Large intestine (tissue), 3 donors: ENCODE measurements at regions not wholly inside any gene's neighbourhood (a gene's known extent, or its start where the extent isn't known, plus 50 kb on each side); places are given as distances from the start of the nearest gene placed in this dataset.

Experiments
- DNase-seq, 2 donors: peaks; one replicate each; pipeline versions ENCODE4 v3.0.0 to v3.0.0-alpha.2; 2013
- H3K27ac ChIP-seq: one replicate; pipeline ENCODE4 v1.5.1; 2013; ENCODE audit warnings: low read length
- H3K27me3 ChIP-seq: 2 replicates; pipeline ENCODE4 v1.6.1; 2013; ENCODE audit warnings: low read length; ENCODE audit not compliant: control insufficient read depth, insufficient read depth
- H3K36me3 ChIP-seq: 2 replicates; pipeline ENCODE4 v1.6.1; 2013; ENCODE audit warnings: low read length; ENCODE audit not compliant: control insufficient read depth, insufficient read depth
- H3K4me1 ChIP-seq: one replicate; pipeline ENCODE4 v1.6.1; 2013; ENCODE audit warnings: low read length; ENCODE audit not compliant: control insufficient read depth, insufficient read depth
- H3K4me3 ChIP-seq: one replicate; pipeline ENCODE4 v1.5.1; 2013; ENCODE audit warnings: low read length
- H3K9me3 ChIP-seq: one replicate; pipeline ENCODE4 v1.6.1; 2013; ENCODE audit warnings: mild to moderate bottlenecking, low read depth, low read length, moderate library complexity; ENCODE audit not compliant: control insufficient read depth
- WGBS: methylation state at CpG from one replicate; pipeline ENCODE4 v1.1.5; 2013; ENCODE audit warnings: low lambda C conversion rate; ENCODE audit not compliant: insufficient coverage; 5-methylcytosine and 5-hydroxymethylcytosine counted together

DNA sequence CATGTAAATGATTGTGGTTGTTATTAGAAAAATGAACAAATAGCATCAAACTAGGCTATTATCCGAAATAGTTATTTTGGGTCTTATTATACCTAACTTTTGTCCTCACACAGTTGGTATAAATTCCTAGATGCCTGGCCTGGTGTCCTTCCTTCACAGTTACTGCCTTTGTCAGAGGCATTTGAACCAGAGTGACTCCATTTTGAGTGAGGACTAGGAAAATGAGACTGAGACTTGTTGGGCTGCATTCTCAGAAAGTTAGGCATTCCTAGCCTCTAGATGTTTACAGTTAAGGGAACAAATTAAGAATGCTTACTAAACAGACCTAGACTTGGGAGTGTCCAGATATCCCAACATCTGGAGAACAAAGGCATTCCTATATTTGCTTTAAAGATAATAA, 283.5 kb upstream of the C9orf72 start:
- Histone ChIP-seq H3K9me3 (no peaks in the 10 kb centered on the region), H3K4me1 (no peaks in the 10 kb centered on the region), H3K27ac (no peak overlapping the region), H3K4me3 (no peak overlapping the region), H3K36me3 (no peaks in the 10 kb centered on the region), H3K27me3 (no peaks in the 10 kb centered on the region)
- WGBS: no CpG with 5 or more reads among the region's 1 CpG
- DNase-seq: no peak

DNA sequence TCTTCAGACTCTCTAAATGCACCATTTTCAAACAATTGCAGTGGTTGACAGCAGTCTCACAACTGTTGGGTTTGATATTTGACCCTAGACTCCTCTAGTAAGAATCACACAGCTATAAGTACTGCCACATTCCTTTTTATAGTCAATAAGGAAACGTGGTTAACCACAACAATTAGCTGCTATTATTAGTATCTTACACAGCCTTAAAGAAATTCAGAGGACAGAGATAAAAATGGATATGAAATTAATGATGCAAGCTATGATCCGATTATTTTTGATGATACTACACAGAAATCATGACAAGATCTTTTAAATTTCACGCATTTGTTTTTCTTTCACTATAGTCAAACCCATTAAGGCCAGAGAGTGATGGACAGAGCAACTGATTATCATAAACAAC, 288.6 kb upstream of the C9orf72 start:
- Histone ChIP-seq H3K4me1 (no peaks in the 10 kb centered on the region), H3K9me3 (no peaks in the 10 kb centered on the region), H3K4me3 (no peak overlapping the region), H3K36me3 (no peaks in the 10 kb centered on the region), H3K27ac (no peak overlapping the region), H3K27me3 (no peaks in the 10 kb centered on the region)
- DNase-seq: no peak
- 61% methylated on average over 3 of the region's 3 CpGs for WGBS

DNA sequence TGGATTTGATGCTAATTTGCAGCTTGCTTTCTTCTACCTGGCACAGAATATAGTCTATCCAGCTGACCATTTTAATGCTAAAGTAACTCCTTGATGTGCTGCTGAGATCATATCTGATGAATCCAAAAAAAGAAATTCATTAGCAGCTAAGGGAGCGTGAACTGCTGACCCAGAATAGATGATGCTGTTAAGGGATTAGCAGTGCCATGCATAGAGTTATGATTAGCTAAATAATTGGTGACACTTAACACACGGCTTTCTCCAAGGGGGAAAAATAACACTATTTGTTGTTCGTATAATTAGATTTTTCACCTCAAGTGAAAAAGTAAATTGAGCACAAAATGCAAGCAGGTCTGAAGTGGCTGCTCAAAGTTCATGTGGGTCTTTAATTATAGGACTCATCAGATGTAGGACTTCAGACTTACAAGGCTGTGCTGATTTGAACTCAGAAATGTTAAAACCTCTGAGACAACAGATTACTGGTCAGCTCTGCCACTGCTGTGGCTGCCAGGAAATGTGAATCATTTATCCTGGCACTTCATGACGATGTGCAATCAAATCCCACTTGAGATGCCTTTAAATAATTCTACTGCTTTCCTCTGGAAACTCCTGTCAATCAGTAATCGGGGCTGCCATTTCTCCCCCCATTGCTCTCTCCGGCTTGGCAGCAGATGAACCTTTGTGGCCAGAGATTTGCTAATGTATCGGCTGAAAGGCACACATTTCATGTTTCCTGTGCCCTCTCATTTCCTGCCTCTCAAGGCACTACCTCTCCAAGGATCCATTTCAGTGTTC, 291.6 kb upstream of the C9orf72 start:
- Histone ChIP-seq H3K4me3 (no peak overlapping the region), H3K27me3 (no peaks in the 10 kb centered on the region), H3K9me3 (no peaks in the 10 kb centered on the region), H3K27ac (no peak overlapping the region), H3K4me1 (no peaks in the 10 kb centered on the region), H3K36me3 (no peaks in the 10 kb centered on the region)
- 55% methylated on average over 3 of the region's 7 CpGs for WGBS
- DNase-seq: no peak

DNA sequence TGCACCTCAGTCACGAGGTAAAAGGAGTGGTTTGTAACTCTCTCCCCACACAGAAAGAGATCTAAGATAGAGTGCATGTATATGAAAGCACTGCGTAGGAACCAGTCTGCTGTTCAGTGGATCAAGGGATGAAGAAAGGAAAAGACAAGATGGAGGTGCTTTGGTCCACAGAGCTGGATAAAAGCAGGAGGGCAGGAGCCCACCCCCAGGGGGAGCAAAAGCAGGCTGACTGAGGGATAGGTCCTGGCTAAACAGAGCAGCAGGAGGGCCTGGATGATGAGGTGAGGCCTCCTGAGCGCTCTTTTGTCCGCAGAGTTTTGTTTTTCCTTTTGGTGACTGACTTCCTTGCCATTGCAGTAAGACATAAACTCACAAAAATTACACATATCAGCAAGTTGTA, 293.5 kb upstream of the C9orf72 start:
- no peak for DNase-seq
- Histone ChIP-seq H3K4me1 (no peaks in the 10 kb centered on the region), H3K4me3 (no peak overlapping the region), H3K36me3 (no peaks in the 10 kb centered on the region), H3K27me3 (no peaks in the 10 kb centered on the region), H3K27ac (no peak overlapping the region), H3K9me3 (no peaks in the 10 kb centered on the region)
- no CpG with 5 or more reads among the region's 4 CpGs for WGBS

DNA sequence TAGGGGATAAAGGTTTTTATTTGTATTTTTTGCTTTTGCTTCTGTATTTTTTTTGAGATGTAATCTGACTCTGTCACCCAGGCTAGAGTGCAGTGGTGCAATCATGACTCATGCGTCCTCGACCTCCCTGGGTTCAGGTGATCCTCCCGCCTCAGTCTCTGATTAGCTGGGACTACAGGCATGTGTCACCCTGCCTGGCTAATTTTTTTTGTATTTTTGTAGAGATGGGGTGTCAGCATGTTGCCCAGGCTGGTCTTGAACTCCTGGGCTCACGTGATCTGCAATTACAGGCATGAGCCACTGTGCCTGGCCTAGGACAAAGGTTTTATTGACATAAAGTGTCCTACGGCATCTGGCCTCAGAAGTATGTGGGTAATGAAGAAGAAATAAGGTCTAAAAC, 297.1 kb upstream of the C9orf72 start:
- no peak overlapping the region for H3K27ac ChIP-seq
- no peaks in the 10 kb centered on the region for H3K27me3 ChIP-seq
- no CpG with 5 or more reads among the region's 5 CpGs for WGBS
- no peaks in the 10 kb centered on the region for H3K9me3 ChIP-seq
- H3K36me3 ChIP-seq: no peaks in the 10 kb centered on the region
- H3K4me1 ChIP-seq: no peaks in the 10 kb centered on the region
- DNase-seq: peak; percentile 76 to 79
- H3K4me3 ChIP-seq: no peak overlapping the region

DNA sequence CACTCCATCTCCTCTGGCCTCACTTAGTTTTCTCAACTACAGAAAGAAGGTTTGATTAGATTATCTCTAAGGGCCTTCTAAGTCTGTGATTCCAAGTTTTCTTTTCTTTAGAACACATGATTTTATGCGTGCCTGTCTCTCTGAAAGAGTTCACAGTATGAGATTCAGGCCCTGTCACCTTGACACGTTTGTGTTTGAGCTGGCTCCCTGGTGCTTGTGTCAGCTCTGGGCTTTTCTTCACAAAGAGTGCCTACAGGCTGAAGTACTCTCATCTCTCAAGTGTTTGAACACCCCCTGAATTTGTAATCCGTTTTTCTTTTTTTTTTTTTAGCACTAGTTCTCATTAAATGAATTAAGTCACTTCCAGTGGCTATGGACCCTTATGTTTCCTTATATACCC, 306.9 kb upstream of the C9orf72 start:
- Histone ChIP-seq H3K4me3 (no peak overlapping the region), H3K4me1 (no peaks in the 10 kb centered on the region), H3K27me3 (no peaks in the 10 kb centered on the region), H3K9me3 (no peaks in the 10 kb centered on the region), H3K27ac (no peak overlapping the region), H3K36me3 (no peaks in the 10 kb centered on the region)
- 49% methylated on average over 3 of the region's 3 CpGs for WGBS
- DNase-seq: no peak

DNA sequence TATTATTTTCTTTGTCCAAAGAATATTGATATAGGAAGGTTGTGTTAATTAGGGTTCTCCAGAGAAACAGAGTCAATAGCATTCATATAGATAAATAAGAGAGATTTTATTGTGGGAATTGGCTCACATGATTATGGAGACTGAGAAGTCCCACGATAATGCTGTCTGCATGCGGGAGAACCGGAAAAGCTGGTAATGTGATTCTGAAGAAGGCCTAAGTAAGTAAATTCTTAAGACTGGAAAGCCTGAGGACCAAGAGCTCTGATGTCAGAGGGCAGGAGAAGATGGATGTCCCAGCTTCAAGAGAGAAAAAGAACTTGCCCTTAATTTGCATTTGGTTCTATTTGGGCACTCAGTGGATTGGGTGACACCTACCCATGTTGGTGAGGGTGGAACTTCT, 307.4 kb upstream of the C9orf72 start:
- no peak overlapping the region for H3K4me3 ChIP-seq
- H3K4me1 ChIP-seq: no peaks in the 10 kb centered on the region
- WGBS: 81% methylated on average over 3 of the region's 3 CpGs
- no peaks in the 10 kb centered on the region for H3K36me3 ChIP-seq
- no peak overlapping the region for H3K27ac ChIP-seq
- DNase-seq: no peak
- H3K9me3 ChIP-seq: no peaks in the 10 kb centered on the region
- H3K27me3 ChIP-seq: no peaks in the 10 kb centered on the region

DNA sequence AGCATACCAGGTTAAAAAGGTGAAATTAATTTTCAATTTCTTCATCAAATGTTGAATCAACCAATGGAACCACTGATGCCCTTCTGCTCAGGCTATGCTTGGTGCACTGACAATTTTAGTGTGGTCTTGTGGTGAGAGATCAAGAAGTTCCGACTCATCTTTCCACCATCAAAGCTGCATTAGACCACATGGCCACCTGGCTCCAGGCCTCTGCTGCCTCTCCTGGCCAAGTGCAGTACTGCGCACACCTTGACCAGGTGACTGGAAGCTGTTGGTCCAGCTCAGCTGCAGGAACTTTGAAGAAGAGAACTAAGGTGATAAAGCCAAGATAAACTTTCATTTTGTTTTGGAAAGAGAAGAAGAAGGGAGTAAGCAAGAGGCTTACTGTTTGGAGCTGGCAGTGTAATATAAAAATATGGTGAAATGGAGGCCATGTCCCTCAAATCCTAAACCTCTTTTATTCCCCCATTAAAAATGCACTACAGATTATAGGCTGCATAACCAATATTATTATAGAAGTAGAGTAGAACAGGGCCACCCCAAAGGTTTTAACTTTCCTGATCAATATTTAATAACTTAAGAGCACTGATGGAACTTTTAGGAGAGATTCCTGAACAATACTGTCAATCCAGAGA, 315.5 kb upstream of the C9orf72 start:
- Histone ChIP-seq H3K4me1 (no peaks in the 10 kb centered on the region), H3K4me3 (no peak overlapping the region), H3K9me3 (no peaks in the 10 kb centered on the region), H3K27me3 (no peaks in the 10 kb centered on the region), H3K27ac (no peak overlapping the region), H3K36me3 (no peaks in the 10 kb centered on the region)
- peak; percentile 16 to 30 for DNase-seq
- WGBS: no CpG with 5 or more reads among the region's 2 CpGs

DNA sequence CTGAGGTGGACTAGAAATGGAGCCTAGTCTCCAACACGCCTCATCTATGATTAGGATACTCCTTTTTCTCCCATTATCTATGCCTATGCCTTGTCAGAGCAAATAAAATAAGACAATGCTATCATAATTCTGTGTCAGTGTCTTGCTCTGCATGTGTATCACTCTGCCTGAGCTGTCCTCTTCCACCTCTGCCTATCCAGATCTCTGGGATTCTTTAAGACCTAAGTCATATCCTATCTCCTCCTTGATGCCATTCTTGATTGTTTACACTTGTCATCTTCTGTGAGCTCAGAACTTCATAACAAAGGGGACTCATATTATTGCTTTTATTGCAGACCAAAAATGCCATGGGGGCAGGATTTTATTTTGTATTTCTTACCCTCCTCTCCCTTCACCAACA, 351.2 kb upstream of the C9orf72 start:
- no peak overlapping the region for H3K4me3 ChIP-seq
- 80% methylated on average over 1 of the region's 1 CpG for WGBS
- H3K36me3 ChIP-seq: no peaks in the 10 kb centered on the region
- H3K9me3 ChIP-seq: no peaks in the 10 kb centered on the region
- no peaks in the 10 kb centered on the region for H3K4me1 ChIP-seq
- H3K27me3 ChIP-seq: no peaks in the 10 kb centered on the region
- H3K27ac ChIP-seq: no peak overlapping the region
- no peak for DNase-seq

DNA sequence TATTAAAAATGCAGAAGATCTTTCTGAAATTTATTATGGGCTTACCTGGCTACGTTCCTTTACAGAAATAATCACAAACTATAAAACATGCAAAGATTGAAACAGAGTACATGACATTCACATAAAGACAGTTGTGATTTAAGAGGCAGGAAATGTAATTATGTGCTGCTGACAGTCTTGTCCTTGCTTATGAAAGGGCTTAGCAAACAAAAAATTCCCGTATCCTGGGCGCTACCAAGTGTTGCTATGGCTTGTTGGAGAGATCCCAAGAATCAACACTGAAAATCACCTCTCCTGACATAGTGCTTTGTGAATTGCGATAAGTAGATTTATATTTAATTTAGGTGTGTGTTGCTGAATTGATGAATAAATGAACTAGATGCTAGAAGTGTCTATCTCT, 352.5 kb upstream of the C9orf72 start:
- WGBS: no CpG with 5 or more reads among the region's 4 CpGs

DNA sequence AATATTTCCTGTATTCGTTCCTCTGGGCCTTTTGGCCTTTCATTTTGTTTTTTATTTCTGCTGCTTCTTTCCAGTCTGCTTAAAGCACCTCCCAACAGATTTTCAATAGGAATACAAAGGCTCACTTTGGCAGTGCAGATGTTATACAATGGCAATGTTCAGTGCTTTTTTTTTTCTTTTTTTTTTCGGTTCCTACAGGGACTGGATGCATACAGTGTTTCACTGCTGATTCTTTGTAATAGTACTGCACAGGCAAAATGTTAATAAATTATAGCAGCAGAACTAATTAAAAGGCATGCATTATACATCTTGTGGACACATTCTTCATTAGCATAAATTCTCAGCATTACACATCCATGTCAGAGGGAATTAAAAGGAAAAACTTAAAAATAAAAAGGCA, 356.6 kb upstream of the C9orf72 start:
- Histone ChIP-seq H3K36me3 (no peaks in the 10 kb centered on the region), H3K9me3 (no peaks in the 10 kb centered on the region), H3K4me3 (no peak overlapping the region), H3K4me1 (no peaks in the 10 kb centered on the region), H3K27me3 (no peaks in the 10 kb centered on the region), H3K27ac (no peak overlapping the region)
- WGBS: 80% methylated on average over 1 of the region's 2 CpGs
- DNase-seq: no peak

More for the DNA sequence above, 352.5 kb upstream of the C9orf72 start:
- no peaks in the 10 kb centered on the region for H3K36me3 ChIP-seq
- H3K27ac ChIP-seq: no peak overlapping the region
- no peak overlapping the region for H3K4me3 ChIP-seq
- DNase-seq: no peak
- H3K4me1 ChIP-seq: no peaks in the 10 kb centered on the region
- no peaks in the 10 kb centered on the region for H3K27me3 ChIP-seq
- no peaks in the 10 kb centered on the region for H3K9me3 ChIP-seq
